ENCODE measurements at regions not wholly inside any gene's neighbourhood (a gene's known extent, or its start where the extent isn't known, plus 50 kb on each side); places are given as distances from the start of the nearest gene placed in this dataset.

- no peak for DNase-seq (ENCODE audit: low spot score)
These were observed 95.0 kb upstream of the KIAA1217 start for GRCh38 chr10:24113901-24114300.

GRCh38 chr10:24114556-24114955, 94.4 kb upstream of the KIAA1217 start:
- DNase-seq (ENCODE audit: low spot score) = no peak

- DNase-seq (ENCODE audit: low spot score) = no peak
These were observed 93.5 kb upstream of the KIAA1217 start for GRCh38 chr10:24115403-24115802.

GRCh38 chr10:24118246-24118645, 90.7 kb upstream of the KIAA1217 start:
- DNase-seq (ENCODE audit: low spot score) = no peak

- peak; percentile 43 for DNase-seq (ENCODE audit: low spot score)
These were observed 89.0 kb upstream of the KIAA1217 start for GRCh38 chr10:24119896-24120295.

- DNase-seq (ENCODE audit: low spot score) = no peak
These were observed 88.3 kb upstream of the KIAA1217 start for GRCh38 chr10:24120646-24121045.

GRCh38 chr10:24127516-24127915, 81.4 kb upstream of the KIAA1217 start:
- DNase-seq (ENCODE audit: low spot score) = no peak

GRCh38 chr10:24128066-24128730, 80.7 kb upstream of the KIAA1217 start:
- DNase-seq (ENCODE audit: low spot score) = no peak

- DNase-seq (ENCODE audit: low spot score) = no peak
These were observed 76.2 kb upstream of the KIAA1217 start for GRCh38 chr10:24132741-24133140.

GRCh38 chr10:24133835-24134234, 75.1 kb upstream of the KIAA1217 start:
- no peak for DNase-seq (ENCODE audit: low spot score)

GRCh38 chr10:24136070-24136469, 72.9 kb upstream of the KIAA1217 start:
- no peak for DNase-seq (ENCODE audit: low spot score)

- no peak for DNase-seq (ENCODE audit: low spot score)
These were observed 61.6 kb upstream of the KIAA1217 start for GRCh38 chr10:24147321-24147720.

GRCh38 chr10:24149640-24150039, 59.3 kb upstream of the KIAA1217 start:
- DNase-seq (ENCODE audit: low spot score) = no peak

- DNase-seq (ENCODE audit: low spot score) = no peak
These were observed 58.1 kb upstream of the KIAA1217 start for GRCh38 chr10:24150853-24151252.

- DNase-seq (ENCODE audit: low spot score) = no peak
These were observed 56.7 kb upstream of the KIAA1217 start for GRCh38 chr10:24152270-24152669.

- no peak for DNase-seq (ENCODE audit: low spot score)
These were observed 55.9 kb upstream of the KIAA1217 start for GRCh38 chr10:24153031-24153430.

- DNase-seq (ENCODE audit: low spot score) = no peak
These were observed 55.4 kb upstream of the KIAA1217 start for GRCh38 chr10:24153537-24153936.

GRCh38 chr10:24156686-24157085, 52.3 kb upstream of the KIAA1217 start:
- DNase-seq (ENCODE audit: low spot score) = no peak

- DNase-seq (ENCODE audit: low spot score) = no peak
These were observed 51.4 kb upstream of the KIAA1217 start for GRCh38 chr10:24157567-24157966.
